ENCODE measurements at regions not wholly inside any gene's neighbourhood (a gene's known extent, or its start where the extent isn't known, plus 50 kb on each side); places are given as distances from the start of the nearest gene placed in this dataset.
A peak's percentile ranks its signal among the peaks of the same experiment; 100 is the strongest.
"Not testable (repeated sequence)": the region's sequence is repeated elsewhere in the genome, so short reads cannot be mapped to it uniquely, and the experiment has no call there.

- no peak for TF ChIP-seq CTCF (IDR thresholded peaks at IDR 0.05; ENCODE audit: insufficient read depth, low read length, severe bottlenecking)
- Histone ChIP-seq H3K27me3 (ENCODE audit: control insufficient read depth, insufficient read depth, low read length) (no peaks in the 10 kb centered on the region), H3K4me3 (ENCODE audit: low read depth, low read length) (no peak overlapping the region), H3K36me3 (ENCODE audit: control insufficient read depth, insufficient read depth, low read length) (no peaks in the 10 kb centered on the region)
- DNase-seq (ENCODE audit: low read depth), result no peak
- FAIRE-seq, result no peak
These were observed 188.0 kb upstream of the NR2F2 start for GRCh38 chr15:96142498-96142897.

DNA sequence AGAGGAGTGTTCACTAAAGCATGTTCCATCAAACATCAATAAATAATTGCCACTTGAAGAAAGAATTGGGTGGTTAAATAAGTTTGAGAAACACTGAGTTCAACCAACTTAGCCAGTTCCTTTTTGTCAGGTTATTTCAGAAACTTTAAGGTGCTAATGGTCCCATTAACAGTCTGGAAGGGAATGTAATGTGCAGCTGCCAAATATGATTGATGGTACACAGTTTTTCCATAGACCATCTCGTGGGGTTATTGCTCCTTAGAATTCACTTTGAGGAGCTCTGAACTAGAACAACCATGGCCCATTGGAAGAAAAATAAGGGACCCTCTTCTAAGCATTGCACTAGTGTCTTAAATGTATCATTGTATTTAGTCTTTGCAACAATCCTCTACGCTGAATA, 185.8 kb upstream of the NR2F2 start:
- TF ChIP-seq CTCF (IDR thresholded peaks at IDR 0.05; ENCODE audit: insufficient read depth, low read length, severe bottlenecking), result no peak
- DNase-seq (ENCODE audit: low read depth), result no peak
- H3K27me3 ChIP-seq (ENCODE audit: control insufficient read depth, insufficient read depth, low read length), result no peaks in the 10 kb centered on the region
- FAIRE-seq, result no peak
- H3K36me3 ChIP-seq (ENCODE audit: control insufficient read depth, insufficient read depth, low read length), result no peaks in the 10 kb centered on the region
- no peak overlapping the region for H3K4me3 ChIP-seq (ENCODE audit: low read depth, low read length)

DNA sequence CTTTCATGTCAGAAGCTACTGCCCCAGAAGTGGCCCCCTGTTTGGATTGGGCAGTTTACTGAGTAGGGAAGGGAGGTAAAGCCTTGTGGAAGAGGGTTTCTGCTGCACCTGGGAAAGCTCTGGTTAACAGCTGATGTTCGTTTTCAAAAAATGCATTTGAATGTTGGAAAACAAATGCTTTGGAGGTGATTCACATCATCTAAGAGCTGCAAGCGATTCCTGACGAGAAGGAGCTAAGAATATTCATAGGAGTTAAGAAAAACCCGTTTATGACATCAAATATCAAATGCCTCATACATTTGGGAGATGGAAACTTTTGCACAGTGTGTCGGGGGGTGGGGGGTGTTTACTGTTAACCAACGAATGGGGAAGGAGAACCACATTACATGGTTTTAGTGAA, 183.8 kb upstream of the NR2F2 start:
- Histone ChIP-seq H3K36me3 (ENCODE audit: control insufficient read depth, insufficient read depth, low read length) (no peaks in the 10 kb centered on the region), H3K27me3 (ENCODE audit: control insufficient read depth, insufficient read depth, low read length) (no peaks in the 10 kb centered on the region), H3K4me3 (ENCODE audit: low read depth, low read length) (no peak overlapping the region)
- TF ChIP-seq CTCF (IDR thresholded peaks at IDR 0.05; ENCODE audit: insufficient read depth, low read length, severe bottlenecking), result no peak
- FAIRE-seq (no peak), DNase-seq (ENCODE audit: low read depth) (no peak)

DNA sequence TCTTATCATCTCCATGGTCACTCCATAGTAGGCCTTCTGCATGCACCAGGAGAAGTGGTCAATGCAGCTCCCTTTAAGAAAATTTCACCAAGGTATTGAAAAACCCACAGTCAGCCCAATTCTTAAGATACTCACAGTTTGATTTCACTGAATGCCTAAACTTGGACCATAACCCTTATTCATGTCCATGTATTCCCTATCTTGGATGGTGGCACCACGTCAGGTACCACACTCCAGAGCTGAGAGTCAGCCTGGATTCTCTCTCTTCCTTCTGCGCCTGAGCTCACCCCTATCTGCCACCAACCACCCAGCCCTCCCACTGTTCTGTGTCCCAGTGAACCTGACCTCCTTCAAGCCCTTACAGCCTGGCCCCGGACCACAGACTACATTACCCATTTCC, 183.2 kb upstream of the NR2F2 start:
- Histone ChIP-seq H3K36me3 (ENCODE audit: control insufficient read depth, insufficient read depth, low read length) (no peaks in the 10 kb centered on the region), H3K4me3 (ENCODE audit: low read depth, low read length) (no peak overlapping the region), H3K27me3 (ENCODE audit: control insufficient read depth, insufficient read depth, low read length) (no peaks in the 10 kb centered on the region)
- no peak for TF ChIP-seq CTCF (IDR thresholded peaks at IDR 0.05; ENCODE audit: insufficient read depth, low read length, severe bottlenecking)
- FAIRE-seq (no peak), DNase-seq (ENCODE audit: low read depth) (no peak)

GRCh38 chr15:96150254-96150653, 180.2 kb upstream of the NR2F2 start:
- TF ChIP-seq CTCF (IDR thresholded peaks at IDR 0.05; ENCODE audit: insufficient read depth, low read length, severe bottlenecking), result no peak
- DNase-seq (ENCODE audit: low read depth), result no peak
- no peak for FAIRE-seq
- H3K4me3 ChIP-seq (ENCODE audit: low read depth, low read length), result no peak overlapping the region
- H3K27me3 ChIP-seq (ENCODE audit: control insufficient read depth, insufficient read depth, low read length), result no peaks in the 10 kb centered on the region
- no peaks in the 10 kb centered on the region for H3K36me3 ChIP-seq (ENCODE audit: control insufficient read depth, insufficient read depth, low read length)

DNA sequence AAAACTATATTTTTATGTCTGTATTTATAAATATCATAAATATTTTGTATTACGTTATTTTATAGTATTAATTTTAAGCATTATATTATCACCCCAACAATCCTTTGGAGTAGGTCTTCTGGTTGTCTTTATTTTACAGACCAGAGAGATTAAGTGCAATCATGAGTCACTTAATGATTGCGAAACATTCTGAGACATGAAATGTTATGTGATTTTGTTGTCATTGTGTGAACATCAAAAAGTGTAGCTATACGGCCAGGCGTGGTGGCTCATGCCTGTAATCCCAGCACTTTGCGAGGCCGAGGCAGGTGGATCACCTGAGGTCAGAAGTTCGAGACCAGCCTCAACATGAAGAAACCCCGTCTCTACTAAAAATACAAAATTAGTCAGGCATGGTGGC, 178.8 kb upstream of the NR2F2 start:
- H3K4me3 ChIP-seq (ENCODE audit: low read depth, low read length); H3K27me3 ChIP-seq (ENCODE audit: control insufficient read depth, insufficient read depth, low read length); H3K36me3 ChIP-seq (ENCODE audit: control insufficient read depth, insufficient read depth, low read length); FAIRE-seq: not testable (repeated sequence)
- peak; percentile 82 for DNase-seq (ENCODE audit: low read depth)
